C1 segment of cervical spinal cord (tissue), 14 donors: ENCODE measurements at regions not wholly inside any gene's neighbourhood (a gene's known extent, or its start where the extent isn't known, plus 50 kb on each side); places are given as distances from the start of the nearest gene placed in this dataset.

Experiments
- DNase-seq, 14 donors: peaks; one replicate each; lab custom pipeline; 2025; lab: John Stamatoyannopoulos, UW

DNA sequence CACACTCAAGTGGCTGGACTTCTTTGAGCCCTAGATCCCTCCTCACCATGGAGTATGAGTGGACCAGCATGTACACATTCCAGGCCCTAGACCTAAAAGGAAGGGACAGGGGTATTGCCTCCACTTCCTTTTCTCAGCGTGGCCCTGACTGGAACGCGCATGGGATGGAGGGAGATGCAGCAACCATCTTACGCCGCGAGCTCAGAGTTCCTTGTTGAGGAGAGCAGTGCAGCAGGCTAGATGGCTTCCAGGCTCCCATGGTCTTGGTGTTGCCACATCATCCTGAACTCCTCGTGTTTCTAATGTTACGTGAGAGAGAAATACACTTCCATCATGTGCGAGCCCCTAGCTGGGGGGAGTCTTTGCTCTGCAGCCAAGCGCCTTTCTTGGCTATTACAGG, 61.8 kb upstream of the DIO3 start:
- DNase-seq: no peak

DNA sequence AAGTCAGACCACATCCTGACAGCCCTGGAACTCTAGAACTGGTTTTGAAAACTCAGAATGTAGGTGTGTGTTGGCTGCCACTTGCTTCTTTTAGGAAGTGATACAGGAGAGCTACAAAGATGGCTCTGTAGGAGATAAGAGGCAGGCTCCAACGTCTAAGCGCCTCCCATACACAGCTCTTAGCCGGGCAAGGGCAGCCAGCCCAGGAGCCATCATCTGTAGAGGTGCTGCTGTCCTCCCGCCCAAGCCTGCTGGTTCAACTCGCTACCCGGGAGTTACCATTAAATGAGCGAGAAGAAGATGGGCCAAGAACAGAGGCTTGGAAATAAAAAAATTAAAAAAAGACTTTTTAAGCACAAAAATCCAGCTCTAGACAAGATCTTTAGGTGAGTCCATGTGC, 61.2 kb upstream of the DIO3 start:
- no peak for DNase-seq

DNA sequence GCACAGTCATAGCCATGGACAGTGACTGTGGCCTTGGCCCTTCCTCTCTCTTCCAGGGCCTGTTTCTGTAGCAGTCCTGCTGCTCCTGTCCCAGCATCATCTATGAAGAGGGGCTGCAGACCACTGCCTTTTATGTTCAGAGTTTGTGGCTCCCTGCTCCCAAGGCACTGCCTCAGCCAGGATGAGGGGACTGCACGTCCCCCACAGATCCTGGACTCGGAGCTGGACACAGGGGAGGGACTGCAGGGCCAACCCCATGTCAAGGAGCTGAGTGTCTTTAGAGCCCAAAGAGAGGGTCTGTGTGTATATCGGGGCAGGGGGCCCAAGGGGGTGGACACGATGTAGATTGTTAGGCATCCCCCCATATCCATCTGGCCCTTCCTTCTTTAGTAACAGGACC, 60.6 kb upstream of the DIO3 start:
- DNase-seq: no peak

DNA sequence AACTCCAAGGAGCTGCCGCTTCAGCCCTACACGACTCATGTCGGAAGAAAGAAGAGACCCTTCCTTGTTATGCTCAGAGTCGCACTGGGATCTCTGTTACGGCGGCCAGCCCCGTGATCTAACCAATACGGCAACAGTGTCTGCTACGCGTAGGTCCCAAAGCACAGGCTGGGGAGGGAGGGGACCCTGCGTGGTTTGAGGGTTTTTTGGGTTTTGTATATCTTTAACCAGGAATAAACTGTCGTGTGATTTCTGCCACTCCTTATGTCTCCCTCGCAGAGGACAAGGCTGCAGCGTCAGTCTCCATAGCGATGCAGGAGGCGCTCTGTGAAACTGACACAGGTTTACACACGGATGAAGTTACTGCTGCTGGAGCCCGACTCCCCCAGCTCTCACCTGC, 60.0 kb upstream of the DIO3 start:
- DNase-seq: no peak

DNA sequence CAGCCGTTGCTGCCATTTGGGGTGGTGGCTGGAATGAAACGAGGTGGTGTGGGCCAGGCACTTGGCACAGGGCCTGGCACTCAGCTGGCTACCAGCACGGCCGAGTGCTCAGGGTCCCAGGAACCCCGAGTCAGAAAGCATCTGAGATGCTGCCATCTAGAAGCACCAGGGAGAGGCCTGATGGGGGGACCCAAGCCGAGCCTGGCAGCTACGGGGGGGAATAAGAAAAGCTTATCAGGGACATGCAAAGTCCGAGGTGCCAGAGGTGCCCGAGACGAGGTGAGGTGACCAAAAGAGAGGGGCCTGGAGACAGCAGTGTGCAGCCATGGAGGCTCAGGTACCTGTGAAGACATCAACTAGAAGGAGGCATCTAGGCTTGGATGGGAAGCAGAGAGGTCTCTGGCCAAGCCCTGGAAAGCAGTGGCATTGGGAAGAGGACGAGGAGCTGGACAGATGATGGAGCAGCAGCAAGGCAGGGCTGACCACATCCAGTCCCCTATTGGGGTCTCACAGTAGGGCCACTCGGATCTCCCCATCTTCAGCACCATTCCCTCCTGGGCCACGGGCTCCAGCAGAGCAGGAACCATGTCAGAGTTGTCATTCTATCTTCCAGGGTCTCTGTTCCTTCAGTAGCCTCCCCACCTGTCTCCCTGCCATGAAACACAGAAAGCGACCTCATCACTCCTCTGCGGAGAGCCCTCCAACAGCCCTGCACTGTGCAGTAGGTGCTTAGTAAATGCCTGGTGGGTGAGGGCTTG, 59.3 kb upstream of the DIO3 start:
- no peak for DNase-seq

DNA sequence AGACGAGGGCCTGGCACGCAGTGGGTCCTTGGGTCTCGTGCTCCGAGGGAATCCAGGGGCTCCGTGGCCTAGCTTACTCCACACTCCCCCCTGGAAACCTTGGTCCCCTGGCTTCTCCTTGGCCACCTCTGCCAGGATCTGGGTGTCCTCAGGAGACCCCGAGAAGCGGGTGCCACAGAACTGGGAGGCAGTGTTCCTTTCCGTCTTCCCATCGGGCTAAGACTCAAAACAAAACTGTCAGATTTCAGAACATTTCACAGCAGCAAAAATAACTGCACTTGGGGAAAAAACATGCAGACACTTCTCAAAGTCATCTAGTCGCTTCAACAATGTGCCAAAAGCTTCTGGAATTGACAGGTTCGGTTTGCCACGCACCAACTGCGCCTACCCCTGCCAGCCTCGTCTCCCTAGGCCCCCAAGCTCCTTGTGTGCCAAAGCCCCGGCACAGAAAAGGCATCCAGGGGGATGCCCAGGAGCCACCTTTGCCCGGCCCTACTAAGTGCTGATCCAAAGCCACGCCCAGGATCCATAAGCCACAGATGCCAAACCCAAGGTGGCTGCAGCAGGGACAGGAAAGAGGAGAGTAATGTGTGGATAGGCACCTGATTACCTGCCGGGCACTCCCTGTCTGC, 58.4 kb upstream of the DIO3 start:
- no peak for DNase-seq

DNA sequence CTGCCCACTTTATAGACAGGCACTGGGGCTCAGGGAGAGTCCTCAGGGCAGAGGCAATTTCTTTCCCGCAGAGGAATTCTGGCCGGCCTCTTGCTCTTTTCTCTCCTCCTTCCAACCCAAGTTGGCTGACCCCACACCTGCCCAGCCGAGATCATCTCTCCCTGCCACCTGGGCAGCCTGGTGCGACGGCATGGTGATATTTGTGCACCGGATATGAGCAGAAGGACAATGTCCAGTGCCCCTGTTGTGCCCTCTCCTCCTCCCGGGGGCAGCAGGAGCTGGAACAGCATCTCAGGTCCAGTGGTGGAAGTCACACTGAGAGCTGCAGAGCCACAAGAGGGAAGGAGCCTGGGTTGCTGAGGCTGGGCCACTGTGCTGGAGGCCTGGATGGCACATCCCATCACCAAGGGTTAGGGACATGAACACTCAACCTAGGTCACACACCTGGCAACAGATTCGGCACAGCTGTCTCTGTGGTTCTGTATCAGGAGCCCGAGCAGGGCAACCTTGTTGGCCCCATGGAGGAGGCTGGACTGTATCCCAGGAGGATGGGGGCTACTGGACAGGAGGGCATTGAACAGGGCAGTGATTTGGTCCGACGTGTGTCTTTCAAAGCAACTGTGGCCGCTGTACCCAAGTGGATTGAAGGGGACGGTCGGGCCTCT, 57.7 kb upstream of the DIO3 start:
- no peak for DNase-seq

DNA sequence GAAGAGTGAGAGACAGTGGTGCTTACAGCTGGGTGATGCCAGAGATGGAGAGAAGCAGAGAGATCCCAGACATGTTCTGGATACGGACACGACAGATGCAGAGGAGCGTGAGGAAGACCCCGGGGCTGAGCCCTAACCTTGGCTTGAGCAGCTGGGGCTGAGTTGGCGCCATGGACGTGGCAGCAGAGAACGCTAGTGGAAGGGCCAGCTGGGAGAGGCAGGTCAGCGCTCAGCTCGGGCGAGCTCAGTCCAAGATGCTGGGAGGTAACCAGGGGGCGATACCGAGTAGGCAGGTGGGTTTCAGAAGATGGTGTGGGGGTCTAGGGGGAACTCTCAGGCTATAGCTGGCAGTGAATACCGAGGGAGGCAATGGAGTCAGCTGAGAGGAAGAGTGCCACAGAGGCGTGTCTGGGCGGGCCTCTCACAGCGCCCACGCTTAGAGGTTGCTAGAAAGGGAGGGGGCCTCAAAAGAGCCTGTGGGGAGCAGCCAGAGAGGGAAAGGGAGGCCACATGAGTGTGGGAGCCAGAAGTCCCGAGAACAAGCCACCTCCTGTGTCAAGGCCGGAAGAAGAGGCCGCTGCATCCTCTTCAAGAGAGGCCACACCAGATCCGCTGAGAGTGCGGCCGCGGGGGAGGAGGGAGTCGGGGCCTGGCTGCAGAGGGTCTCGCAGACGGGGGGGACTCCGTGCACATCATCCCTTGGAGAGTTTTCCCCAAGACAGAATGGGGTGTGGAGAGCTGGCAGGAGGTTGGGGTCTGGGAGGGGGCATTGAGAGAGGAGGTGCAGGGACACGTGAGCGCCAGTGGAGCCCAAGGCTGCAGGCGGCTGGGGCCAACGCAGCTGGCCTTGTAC, 57.0 kb upstream of the DIO3 start:
- DNase-seq: no peak

DNA sequence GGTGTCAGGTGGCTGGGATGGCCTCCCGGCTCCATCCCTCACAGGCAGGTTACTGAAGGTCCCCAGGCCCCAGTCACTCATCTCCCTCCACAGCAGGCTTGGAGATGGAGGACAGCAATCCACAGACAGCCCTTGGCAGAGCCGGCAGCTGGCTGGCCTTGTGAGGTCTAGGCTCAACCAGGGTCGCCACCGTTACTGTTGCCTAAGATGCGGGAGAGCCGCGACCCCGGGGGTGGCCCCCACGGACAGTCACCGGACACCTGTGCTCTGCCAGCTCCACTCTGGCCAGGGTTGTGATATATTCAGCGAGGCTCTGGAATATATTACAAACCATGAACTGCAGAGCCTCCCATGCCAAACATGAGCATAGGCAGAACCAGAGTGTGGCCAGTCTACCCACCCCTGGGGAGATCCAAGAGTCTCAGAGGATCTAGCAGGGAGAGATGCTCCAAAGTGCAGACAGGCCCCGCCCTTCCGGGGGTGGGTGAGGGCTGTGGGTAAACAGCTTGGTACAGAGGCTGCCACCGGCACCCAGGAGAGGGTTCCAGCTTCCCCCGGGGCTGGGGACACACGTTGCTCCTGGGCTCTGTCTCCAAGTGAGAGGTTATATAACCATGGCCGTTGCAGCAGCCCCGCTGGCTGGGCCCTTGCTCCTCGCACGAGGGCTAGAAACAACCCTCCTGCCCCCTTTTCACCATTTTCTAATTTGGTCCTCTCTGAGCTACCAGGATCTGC, 55.9 kb upstream of the DIO3 start:
- no peak for DNase-seq

DNA sequence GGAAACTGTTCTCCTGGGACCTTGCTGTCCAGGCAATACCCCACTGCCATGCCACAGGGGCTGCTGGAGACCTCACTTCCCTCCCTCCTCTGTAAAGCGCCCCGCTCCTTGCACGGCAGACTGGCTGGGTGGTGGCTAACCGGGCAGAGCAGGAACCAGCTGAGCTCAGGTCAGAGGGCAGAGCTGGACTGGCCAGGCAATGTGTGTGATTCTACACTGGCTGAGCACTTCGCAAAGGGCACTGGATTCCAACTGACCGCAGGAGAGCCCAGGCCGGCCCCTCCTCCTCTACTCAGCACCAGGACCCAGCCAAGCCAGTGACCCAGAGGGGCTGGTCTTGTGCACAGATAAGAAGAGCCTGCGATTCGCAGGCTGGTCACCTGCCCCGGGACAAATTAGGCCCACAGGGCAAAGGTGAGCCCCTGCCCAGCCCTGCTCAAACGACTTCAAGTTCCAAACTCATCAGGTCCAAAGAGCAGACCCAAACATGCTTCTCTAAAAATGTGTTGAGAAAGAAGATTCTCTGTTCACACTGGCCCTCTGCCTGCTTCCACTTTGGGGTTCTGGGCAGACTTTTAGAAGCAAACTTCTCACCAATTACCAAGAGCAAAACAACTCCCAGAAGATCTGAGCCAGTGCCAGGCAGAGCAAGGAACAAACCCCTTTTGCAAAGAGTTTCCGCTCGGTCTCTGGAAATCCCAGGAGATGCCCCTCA, 54.9 kb upstream of the DIO3 start:
- no peak for DNase-seq

DNA sequence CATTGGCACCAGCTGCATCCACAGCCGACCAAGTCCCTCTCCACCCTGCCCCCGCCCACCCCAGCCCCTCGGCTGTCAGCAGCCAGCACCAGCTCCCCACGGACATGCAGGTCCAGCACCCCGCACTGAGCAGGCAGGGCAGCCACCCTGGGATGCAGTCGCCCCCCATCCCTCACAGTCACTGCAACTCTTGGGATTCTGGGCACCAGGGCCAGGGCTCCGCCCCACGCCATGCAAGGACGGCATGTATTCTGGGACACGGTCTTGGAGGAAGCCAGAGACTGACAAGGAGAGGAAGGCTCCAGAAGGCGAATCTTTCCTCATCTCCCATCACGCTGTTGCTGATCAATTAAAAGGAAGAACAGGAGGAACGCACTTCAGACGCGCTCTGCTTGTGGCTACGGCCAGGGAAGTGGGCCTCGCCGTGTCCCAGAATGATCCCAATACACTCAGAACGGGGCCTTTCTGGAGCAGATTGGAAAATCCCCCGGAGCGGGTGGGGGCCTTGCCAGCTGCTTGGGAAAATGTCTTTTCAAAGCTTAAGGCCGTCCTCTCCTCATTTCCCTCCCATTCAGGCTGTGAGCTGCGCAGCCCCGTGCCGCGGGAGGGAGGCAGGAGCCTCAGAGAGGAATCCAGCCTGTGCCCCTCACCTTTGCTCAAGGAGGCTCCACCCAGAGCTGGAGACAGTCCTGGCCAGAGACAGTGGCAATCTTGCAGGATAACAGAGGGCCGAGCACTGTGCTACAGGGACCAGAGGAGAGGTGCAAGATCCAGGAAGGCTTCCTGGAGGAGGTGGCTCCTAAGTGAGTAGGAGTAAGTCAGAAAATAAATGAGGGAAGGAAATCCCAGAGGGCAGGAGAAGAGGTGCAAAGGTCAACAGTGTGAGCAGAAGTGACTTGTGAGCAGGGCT, 54.1 kb upstream of the DIO3 start:
- peak in 1 of 14 donors; percentile 31 for DNase-seq

DNA sequence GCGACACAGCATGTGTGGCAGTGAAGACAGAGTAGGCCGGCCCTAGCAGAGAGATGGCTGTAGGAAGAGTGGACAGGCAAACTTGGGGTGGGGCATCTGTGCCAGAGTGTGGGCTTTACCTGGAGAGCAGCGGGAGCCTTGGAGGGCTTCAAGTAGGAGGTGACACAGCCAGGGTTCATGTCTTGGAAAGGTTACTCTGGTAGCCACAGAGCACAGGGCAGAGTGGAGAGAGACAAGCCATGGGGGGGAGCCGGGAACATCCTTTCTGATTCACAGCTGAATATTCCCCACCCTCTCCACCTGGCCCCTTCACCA, 53.5 kb upstream of the DIO3 start:
- no peak for DNase-seq

DNA sequence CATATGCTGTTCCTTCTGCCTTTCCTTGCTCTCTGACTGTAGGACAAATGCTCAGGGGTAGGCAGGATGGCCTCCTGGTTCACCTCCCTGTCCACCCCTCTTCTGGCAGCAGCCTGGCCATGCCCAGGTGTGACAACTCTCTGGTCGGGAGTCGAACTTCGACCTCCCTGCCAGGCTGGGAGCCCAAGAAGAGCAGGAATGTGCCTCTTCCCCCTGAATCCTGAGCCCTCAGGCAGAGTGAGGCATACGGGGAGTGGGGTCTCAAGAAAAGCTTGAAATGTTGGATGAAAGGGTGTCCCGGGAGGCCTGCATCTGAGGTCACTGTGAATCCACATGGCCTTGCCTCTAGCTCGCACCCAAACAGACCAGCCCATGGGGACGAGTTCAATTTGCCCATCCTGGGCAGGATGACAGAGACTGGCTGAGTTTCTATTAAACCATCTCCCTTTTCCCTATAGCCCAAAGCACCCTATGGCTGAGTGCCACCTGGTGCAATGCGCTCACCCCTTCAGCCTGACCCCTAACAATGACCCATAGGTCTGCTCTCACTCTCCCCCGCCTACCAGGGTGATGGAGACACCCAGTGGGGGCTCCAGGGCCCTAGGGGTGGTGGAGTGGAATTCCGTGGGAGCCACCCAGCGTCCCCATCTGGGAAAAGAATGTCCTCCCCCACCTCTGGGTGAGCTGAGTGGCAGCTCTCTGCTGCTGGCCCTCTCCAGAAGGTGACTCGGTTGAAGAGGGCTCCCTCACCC, 52.9 kb upstream of the DIO3 start:
- DNase-seq: no peak

DNA sequence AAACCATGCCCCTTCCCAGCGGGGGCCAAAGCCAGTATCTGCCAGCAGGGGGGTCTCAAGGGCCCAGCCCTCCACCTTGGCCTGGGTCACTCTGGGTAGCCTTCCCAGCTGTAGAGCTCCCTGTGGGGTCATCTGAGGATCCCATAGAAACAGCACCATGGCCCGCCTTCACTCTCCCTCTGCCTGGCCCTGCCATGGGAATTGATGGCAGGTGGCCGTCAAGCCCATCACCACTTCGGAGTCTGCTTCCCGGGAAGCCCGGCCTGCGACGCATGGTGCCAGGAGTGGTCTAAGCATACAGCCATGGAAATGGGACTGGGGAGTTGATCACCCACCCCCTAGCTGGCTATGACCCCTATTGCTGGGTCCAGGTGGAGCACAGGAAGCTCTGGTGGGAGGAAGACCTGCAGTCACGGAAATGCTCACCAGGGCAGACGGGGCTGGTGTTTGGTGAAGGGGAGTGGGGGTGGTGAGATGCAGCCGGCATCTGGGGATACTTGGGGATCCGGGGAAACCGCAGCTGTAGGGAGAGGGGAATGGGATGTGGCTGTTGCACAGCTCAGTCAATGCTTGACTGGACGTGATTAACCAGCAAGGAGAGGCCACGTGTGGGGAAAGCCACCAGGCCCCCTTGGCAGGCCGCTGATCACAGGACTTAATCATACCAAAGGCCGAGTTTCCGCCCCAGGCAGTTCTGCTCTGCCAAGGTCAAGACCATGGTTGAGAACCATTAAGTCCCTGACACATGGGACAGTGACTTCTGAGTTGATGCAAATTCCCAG, 52.2 kb upstream of the DIO3 start:
- DNase-seq: no peak

DNA sequence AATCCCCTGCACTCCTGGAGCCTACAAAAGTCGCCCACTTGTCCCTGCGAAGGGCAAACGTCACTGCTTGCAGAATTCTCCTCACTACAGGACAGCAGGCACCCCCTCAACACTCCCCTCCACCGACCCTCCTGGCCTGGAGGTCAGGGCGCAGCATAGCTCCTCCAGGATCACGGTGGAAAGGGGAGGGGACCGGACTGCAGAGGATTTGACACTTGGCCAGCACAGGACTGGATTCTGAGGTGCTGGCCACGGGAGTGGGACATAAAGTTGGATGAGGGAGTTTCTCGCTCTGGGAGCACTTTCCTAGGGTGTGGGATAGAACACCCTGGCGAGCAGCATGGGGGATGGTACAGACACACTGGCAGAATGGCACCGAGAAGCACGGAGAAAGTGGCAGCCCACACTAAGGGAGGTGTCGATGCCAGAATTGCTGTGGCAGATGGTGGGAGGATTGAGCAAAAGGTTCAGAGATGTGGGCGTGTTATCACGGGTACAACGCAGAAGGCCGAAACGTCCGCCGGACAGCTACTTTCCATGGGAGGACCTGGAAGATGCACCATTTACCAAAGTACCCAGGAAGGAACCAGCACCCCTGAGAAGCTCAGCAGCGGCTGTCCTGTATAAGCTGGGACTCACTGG, 51.4 kb upstream of the DIO3 start:
- no peak for DNase-seq

DNA sequence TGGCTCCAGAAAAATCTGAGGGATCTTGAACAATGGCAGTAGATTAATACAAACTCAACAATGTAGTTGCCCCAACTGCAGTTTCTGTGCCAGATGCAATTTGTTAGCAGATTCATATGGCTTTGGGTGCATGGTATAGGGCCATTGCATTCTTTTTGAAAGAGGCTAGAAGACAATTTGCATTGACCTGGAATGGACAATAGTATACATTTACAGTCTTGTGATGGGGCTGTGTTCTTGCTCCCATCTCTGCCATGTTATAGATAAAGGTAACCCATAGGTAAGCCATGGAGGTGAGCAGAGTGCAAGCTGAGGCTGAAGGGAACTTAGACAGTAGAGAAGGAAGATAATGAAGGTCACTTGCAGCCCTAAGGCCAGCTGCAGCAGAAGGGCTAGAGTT, 50.1 kb upstream of the DIO3 start:
- no peak for DNase-seq
